Liver (tissue), 8 donors: ENCODE measurements at regions not wholly inside any gene's neighbourhood (a gene's known extent, or its start where the extent isn't known, plus 50 kb on each side); places are given as distances from the start of the nearest gene placed in this dataset.

ENCODE experiments used
- DNase-seq: peaks from one replicate; pipeline ENCODE4 v3.0.0-alpha.2; 2017; ENCODE audit warnings: low spot score
- H3K27ac ChIP-seq, 2 donors: one replicate each; pipeline ENCODE4 v1.7.0; 2013; ENCODE audit warnings: inconsistent platforms in 2 of 2, low read length in 2 of 2, control low read depth in 1 of 2, low read depth in 1 of 2, mild to moderate bottlenecking in 1 of 2
- H3K27me3 ChIP-seq, 4 donors: one replicate each; pipeline versions ENCODE4 v1.6.1 to v1.7.0; 2013; ENCODE audit warnings: low read length in 3 of 4, inconsistent platforms in 1 of 4, mild to moderate bottlenecking in 1 of 4, moderate library complexity in 1 of 4; ENCODE audit not compliant: control insufficient read depth in 4 of 4, insufficient read depth in 4 of 4
- H3K36me3 ChIP-seq, 4 donors: one replicate each; pipeline versions ENCODE4 v1.6.1 to v1.7.0; 2013; ENCODE audit warnings: low read length in 3 of 4, mild to moderate bottlenecking in 3 of 4, low read depth in 1 of 4, moderate library complexity in 1 of 4; ENCODE audit not compliant: control insufficient read depth in 4 of 4, insufficient read depth in 3 of 4
- H3K4me1 ChIP-seq, 4 donors: one replicate each; pipeline versions ENCODE4 v1.6.1 to v1.7.0; 2013; ENCODE audit warnings: low read length in 3 of 4, mild to moderate bottlenecking in 3 of 4, moderate library complexity in 1 of 4; ENCODE audit not compliant: control insufficient read depth in 4 of 4, insufficient read depth in 4 of 4
- H3K4me3 ChIP-seq, 3 donors: one replicate each; pipeline versions ENCODE4 v1.6.1 to v1.7.0; 2013; ENCODE audit warnings: low read length in 3 of 3, control low read depth in 1 of 3, low read depth in 1 of 3, mild to moderate bottlenecking in 1 of 3
- H3K9ac ChIP-seq, 2 donors: one replicate each; pipeline ENCODE4 v1.7.0; 2013; ENCODE audit warnings: low read length in 2 of 2, mild to moderate bottlenecking in 2 of 2, moderate library complexity in 2 of 2, control low read depth in 1 of 2, low read depth in 1 of 2
- H3K9me3 ChIP-seq, 4 donors: one replicate each; pipeline versions ENCODE4 v1.6.1 to v1.7.0; 2013; ENCODE audit warnings: low read length in 3 of 4; ENCODE audit not compliant: control insufficient read depth in 4 of 4
- EGR1 ChIP-seq, 2 donors: IDR thresholded peaks; 2 replicates each; pipeline ENCODE4 v1.6.1; 2016 to 2018; ENCODE audit warnings: antibody characterized with exemption in 2 of 2, low read depth in 2 of 2
- FOXA1 ChIP-seq: IDR thresholded peaks from 2 replicates; pipeline ENCODE4 v1.6.1; 2016; ENCODE audit warnings: antibody characterized with exemption
- FOXA2 ChIP-seq: IDR thresholded peaks from 2 replicates; pipeline ENCODE4 v1.6.1; 2016; ENCODE audit warnings: antibody characterized with exemption
- GABPA ChIP-seq, 2 donors: IDR thresholded peaks in 1 of 2; conservative IDR thresholded peaks in 1 of 2; 2 replicates each; pipeline ENCODE4 v1.6.1; 2016; ENCODE audit warnings: antibody characterized with exemption in 2 of 2, mild to moderate bottlenecking in 1 of 2, moderate library complexity in 1 of 2
- HNF4A ChIP-seq, 2 donors: conservative IDR thresholded peaks; 2 replicates each; pipeline ENCODE4 v1.6.1; 2016; ENCODE audit warnings: antibody characterized with exemption in 2 of 2, mild to moderate bottlenecking in 2 of 2
- HNF4G ChIP-seq: IDR thresholded peaks from 2 replicates; pipeline ENCODE4 v1.6.1; 2016; ENCODE audit warnings: antibody characterized with exemption
- JUND ChIP-seq, 2 donors: IDR thresholded peaks; 2 replicates each; pipeline ENCODE4 v1.6.1; 2016; ENCODE audit warnings: antibody characterized with exemption in 2 of 2
- MAX ChIP-seq: IDR thresholded peaks from 2 replicates; pipeline ENCODE4 v1.6.1; 2016; ENCODE audit warnings: antibody characterized with exemption
- NR2F2 ChIP-seq: IDR thresholded peaks from 2 replicates; pipeline ENCODE4 v1.6.1; 2016; ENCODE audit warnings: antibody characterized with exemption
- RAD21 ChIP-seq, 2 donors: IDR thresholded peaks; 2 replicates each; pipeline ENCODE4 v1.6.1; 2016; ENCODE audit warnings: antibody characterized with exemption in 2 of 2, mild to moderate bottlenecking in 2 of 2
- RXRA ChIP-seq, 2 donors: IDR thresholded peaks; 2 replicates each; pipeline ENCODE4 v1.6.1; 2017 to 2018; ENCODE audit warnings: antibody characterized with exemption in 2 of 2, mild to moderate bottlenecking in 1 of 2
- SP1 ChIP-seq: IDR thresholded peaks from 2 replicates; pipeline ENCODE4 v1.6.1; 2018; ENCODE audit warnings: antibody characterized with exemption, mild to moderate bottlenecking
- YY1 ChIP-seq: IDR thresholded peaks from 2 replicates; pipeline ENCODE4 v1.6.1; 2016; ENCODE audit warnings: antibody characterized with exemption, mild to moderate bottlenecking
- ZBTB33 ChIP-seq: IDR thresholded peaks from 2 replicates; pipeline ENCODE4 v1.6.1; 2016; ENCODE audit warnings: antibody characterized with exemption
- WGBS: extraction: QIAGEN DNeasy Blood & Tissue Kit; methylation state at CpG from one replicate; pipeline ENCODE4 v1.1.7; 2013; 5-methylcytosine and 5-hydroxymethylcytosine counted together
- TF ChIP-seq, protein P1 (sequence below): fragments of 150-350 bp; IDR thresholded peaks from 2 replicates; pipeline ENCODE4 v1.5.1; 2017; ENCODE audit warnings: improper control_type of control experiment, low read depth, low read length; ENCODE audit not compliant: missing input control
- TF ChIP-seq, protein P2 (sequence below): IDR thresholded peaks from 2 replicates; pipeline ENCODE4 v1.6.1; 2016; ENCODE audit warnings: antibody characterized with exemption
- donor health status: healthy.
- donor health status: healthy.
- donor health status: healthy.
- donor health status: healthy.
- donor health status: healthy.

DNA sequence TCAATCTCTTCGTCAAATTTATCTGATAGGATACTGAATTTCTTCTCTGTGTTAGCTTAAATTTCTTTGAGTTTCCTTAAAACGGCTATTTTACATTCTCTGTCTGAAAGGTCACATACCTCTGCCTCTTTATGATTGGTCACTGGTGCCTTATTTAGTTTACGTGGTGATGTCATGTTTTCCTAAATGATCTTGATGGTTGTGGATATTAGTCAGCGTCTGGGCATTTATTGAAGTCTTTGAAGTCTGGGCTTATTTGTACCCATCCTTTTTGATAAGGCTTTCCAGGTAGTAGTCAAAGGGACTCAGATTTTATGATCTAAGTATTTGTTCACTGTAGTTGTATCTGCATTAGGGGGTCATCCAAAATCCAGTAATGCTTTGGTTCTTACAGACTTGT, 1407.5 kb upstream of the LRRTM3 start:
- TF ChIP-seq GABPA (IDR thresholded peaks at IDR 0.05 in 1 of 2, conservative IDR thresholded peaks at IDR 0.05 in 1 of 2) (no peak), FOXA2 (no peak), ZBTB33 (no peak), YY1 (no peak), RAD21 (IDR thresholded peaks at IDR 0.05) (no peak), NR2F2 (no peak), SP1 (no peak), JUND (IDR thresholded peaks at IDR 0.05) (no peak), FOXA1 (no peak), HNF4G (no peak), EGR1 (IDR thresholded peaks at IDR 0.05; ENCODE audit: low read depth in 2 of 2) (no peak), RXRA (IDR thresholded peaks at IDR 0.05) (no peak), HNF4A (conservative IDR thresholded peaks at IDR 0.05) (no peak)
- TF ChIP-seq, protein P1, sequence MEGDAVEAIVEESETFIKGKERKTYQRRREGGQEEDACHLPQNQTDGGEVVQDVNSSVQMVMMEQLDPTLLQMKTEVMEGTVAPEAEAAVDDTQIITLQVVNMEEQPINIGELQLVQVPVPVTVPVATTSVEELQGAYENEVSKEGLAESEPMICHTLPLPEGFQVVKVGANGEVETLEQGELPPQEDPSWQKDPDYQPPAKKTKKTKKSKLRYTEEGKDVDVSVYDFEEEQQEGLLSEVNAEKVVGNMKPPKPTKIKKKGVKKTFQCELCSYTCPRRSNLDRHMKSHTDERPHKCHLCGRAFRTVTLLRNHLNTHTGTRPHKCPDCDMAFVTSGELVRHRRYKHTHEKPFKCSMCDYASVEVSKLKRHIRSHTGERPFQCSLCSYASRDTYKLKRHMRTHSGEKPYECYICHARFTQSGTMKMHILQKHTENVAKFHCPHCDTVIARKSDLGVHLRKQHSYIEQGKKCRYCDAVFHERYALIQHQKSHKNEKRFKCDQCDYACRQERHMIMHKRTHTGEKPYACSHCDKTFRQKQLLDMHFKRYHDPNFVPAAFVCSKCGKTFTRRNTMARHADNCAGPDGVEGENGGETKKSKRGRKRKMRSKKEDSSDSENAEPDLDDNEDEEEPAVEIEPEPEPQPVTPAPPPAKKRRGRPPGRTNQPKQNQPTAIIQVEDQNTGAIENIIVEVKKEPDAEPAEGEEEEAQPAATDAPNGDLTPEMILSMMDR = no peak
- Histone ChIP-seq H3K36me3 (no peaks in the 10 kb centered on the region), H3K9ac (no peak overlapping the region), H3K4me3 (no peak overlapping the region), H3K27me3 (no peaks in the 10 kb centered on the region), H3K9me3 (peaks cover 0 to 5% (median 2%) of the 10 kb centered on the region in 4 donors), H3K4me1 (no peaks in the 10 kb centered on the region), H3K27ac (no peak overlapping the region)
- DNase-seq = no peak
- 77% methylated on average over 4 of the region's 4 CpGs for WGBS

- H3K4me3 ChIP-seq = no peak overlapping the region
- no peak for DNase-seq
- H3K9ac ChIP-seq = no peak overlapping the region
- TF ChIP-seq MAX = no peak
- TF ChIP-seq NR2F2 = no peak
- TF ChIP-seq SP1 = no peak
- no peak for TF ChIP-seq JUND (IDR thresholded peaks at IDR 0.05)
- no peak for TF ChIP-seq FOXA2
- no peak for TF ChIP-seq GABPA (IDR thresholded peaks at IDR 0.05 in 1 of 2, conservative IDR thresholded peaks at IDR 0.05 in 1 of 2)
- TF ChIP-seq RAD21 (IDR thresholded peaks at IDR 0.05) = no peak
- TF ChIP-seq HNF4A (conservative IDR thresholded peaks at IDR 0.05) = no peak
- TF ChIP-seq HNF4G = no peak
- no peak for TF ChIP-seq FOXA1
- TF ChIP-seq, protein P2, sequence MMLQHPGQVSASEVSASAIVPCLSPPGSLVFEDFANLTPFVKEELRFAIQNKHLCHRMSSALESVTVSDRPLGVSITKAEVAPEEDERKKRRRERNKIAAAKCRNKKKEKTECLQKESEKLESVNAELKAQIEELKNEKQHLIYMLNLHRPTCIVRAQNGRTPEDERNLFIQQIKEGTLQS = no peak
- TF ChIP-seq YY1 = no peak
- TF ChIP-seq, protein P1 = no peak
- TF ChIP-seq EGR1 (IDR thresholded peaks at IDR 0.05; ENCODE audit: low read depth in 2 of 2) = no peak
- H3K36me3 ChIP-seq = no peaks in the 10 kb centered on the region
- H3K27ac ChIP-seq = no peak overlapping the region
- no peaks in the 10 kb centered on the region for H3K9me3 ChIP-seq
- 52% methylated on average over 1 of the region's 1 CpG for WGBS
- no peaks in the 10 kb centered on the region for H3K27me3 ChIP-seq
- no peaks in the 10 kb centered on the region for H3K4me1 ChIP-seq
Observed at GRCh38 chr10:65528986-65529385, 1396.8 kb upstream of the LRRTM3 start.
